Retinal pigment epithelial cell (primary cell): ENCODE measurements at regions not wholly inside any gene's neighbourhood (a gene's known extent, or its start where the extent isn't known, plus 50 kb on each side); places are given as distances from the start of the nearest gene placed in this dataset.
A peak's percentile ranks its signal among the peaks of the same experiment; 100 is the strongest.
"Not testable (repeated sequence)": the region's sequence is repeated elsewhere in the genome, so short reads cannot be mapped to it uniquely, and the experiment has no call there.

Experiments
- DNase-seq: peaks from one replicate; pipeline ENCODE4 v3.0.0-alpha.2; 2010; ENCODE audit warnings: low read depth
- H3K4me3 ChIP-seq: 2 replicates; pipeline ENCODE4 v1.5.1; 2011; ENCODE audit warnings: mild to moderate bottlenecking, low read length, control low read depth, moderate library complexity
- TF ChIP-seq, protein P1 (sequence below): conservative IDR thresholded peaks from 2 replicates; pipeline ENCODE4 v1.5.1; 2011; ENCODE audit warnings: low read depth, low read length, control low read depth, inconsistent platforms

DNA sequence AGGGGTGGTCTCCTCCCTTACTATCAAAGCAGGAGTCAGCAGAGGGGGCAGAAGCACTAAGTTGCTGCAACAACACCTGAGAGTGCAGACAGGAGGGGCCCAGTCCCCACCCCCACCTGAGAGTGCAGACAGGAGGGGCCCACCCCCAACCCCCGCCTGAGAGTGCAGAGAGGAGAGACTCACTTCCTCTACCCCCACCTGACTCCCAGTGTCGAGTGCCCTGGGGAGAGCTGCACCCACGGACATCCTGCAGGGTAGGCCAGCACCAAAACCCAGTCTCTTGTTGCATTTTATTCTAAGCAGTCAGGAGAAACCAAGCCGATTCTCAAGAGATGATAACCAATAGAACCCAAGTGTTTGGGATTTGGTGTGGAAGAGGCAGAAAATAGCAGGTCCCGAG is 78.4 kb downstream of the NAPG start:
- no peak for DNase-seq
- TF ChIP-seq, protein P1, sequence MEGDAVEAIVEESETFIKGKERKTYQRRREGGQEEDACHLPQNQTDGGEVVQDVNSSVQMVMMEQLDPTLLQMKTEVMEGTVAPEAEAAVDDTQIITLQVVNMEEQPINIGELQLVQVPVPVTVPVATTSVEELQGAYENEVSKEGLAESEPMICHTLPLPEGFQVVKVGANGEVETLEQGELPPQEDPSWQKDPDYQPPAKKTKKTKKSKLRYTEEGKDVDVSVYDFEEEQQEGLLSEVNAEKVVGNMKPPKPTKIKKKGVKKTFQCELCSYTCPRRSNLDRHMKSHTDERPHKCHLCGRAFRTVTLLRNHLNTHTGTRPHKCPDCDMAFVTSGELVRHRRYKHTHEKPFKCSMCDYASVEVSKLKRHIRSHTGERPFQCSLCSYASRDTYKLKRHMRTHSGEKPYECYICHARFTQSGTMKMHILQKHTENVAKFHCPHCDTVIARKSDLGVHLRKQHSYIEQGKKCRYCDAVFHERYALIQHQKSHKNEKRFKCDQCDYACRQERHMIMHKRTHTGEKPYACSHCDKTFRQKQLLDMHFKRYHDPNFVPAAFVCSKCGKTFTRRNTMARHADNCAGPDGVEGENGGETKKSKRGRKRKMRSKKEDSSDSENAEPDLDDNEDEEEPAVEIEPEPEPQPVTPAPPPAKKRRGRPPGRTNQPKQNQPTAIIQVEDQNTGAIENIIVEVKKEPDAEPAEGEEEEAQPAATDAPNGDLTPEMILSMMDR = no peak
- no peak overlapping the region for H3K4me3 ChIP-seq

GRCh38 chr18:10606881-10607280 is 81.1 kb downstream of the NAPG start:
- DNase-seq, H3K4me3 ChIP-seq: not testable (repeated sequence)

DNA sequence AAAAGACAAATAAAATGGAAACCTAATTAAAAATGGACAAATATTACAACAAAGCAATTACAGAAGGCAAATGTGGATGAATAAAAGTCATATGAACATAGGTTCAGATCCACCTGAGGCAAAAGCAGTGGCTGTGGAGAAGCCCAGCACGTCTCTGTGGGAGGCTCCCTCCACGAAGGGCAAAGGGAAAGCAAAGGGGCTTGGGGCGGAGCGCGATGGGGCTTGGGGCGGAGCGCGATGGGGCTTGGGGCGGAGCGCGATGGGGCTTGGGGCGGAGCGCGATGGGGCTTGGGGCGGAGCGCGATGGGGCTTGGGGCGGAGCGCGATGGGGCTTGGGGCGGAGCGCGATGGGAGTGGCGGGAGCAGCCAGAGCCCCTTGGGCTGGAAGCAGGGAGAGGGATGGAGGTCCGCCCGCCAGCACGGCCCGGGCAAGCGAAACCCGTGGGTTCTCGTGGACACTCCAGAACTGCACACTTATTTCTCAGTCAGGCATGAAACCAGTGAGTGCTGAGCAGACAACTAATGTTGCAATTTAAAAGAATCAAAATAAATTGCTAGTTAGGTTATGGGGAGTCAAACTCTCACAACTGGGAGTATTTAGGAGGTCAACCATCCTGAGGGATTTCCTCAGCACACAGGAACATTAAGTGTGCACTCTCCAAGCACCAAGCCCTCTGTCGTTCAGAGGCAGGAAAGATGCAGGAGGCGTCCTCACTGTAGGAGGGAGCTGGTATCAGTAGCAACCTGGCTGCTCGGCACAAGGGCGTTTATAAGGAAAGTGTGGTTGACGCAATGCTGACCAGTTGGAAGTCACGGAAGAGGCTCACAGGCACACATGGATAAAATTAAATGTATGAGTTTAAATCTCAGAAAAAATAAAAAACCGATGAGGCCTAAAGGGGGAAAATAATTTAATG is 81.8 kb downstream of the NAPG start:
- DNase-seq, H3K4me3 ChIP-seq: not testable (repeated sequence)

DNA sequence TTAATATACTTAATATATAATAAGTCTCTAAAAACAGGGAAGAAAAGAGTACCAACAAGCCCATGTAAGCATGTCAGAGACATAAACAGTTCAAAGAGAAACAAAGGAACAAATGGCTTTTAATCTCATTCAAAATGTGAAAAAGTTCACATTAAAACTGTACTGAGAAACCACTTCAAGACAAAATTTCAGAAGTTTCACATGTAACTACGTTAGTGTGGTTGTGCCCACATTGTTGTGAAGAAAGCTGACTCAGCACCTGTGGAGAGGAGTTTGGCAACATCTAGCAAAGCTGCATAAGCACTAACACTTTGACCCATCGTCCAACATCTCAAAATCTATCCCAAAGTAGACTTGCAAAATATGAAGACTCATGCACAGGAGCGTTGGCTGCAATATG is 82.6 kb downstream of the NAPG start:
- DNase-seq, H3K4me3 ChIP-seq: not testable (repeated sequence)

- not testable (repeated sequence) for H3K4me3 ChIP-seq, DNase-seq
Observed at GRCh38 chr18:10609046-10609445, 83.2 kb downstream of the NAPG start.

DNA sequence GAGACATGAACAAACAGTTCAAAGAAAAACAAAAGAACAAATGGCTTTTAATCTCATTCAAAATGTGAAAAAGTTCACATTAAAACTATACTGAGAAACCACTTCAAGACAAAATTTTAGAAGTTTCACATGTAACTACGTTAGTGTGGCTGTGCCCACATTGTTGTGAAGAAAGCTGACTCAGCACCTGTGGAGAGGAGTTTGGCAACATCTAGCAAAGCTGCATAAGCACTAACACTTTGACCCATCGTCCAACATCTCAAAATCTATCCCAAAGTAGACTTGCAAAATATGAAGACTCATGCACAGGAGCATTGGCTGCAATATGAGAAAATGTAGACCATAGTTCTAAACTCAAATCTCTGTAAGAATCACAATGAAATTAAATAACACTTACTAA is 87.4 kb downstream of the NAPG start:
- H3K4me3 ChIP-seq, DNase-seq: not testable (repeated sequence)

GRCh38 chr18:10616714-10617113 is 90.9 kb downstream of the NAPG start:
- H3K4me3 ChIP-seq = not testable (repeated sequence)
- peak; percentile 2 for DNase-seq

DNA sequence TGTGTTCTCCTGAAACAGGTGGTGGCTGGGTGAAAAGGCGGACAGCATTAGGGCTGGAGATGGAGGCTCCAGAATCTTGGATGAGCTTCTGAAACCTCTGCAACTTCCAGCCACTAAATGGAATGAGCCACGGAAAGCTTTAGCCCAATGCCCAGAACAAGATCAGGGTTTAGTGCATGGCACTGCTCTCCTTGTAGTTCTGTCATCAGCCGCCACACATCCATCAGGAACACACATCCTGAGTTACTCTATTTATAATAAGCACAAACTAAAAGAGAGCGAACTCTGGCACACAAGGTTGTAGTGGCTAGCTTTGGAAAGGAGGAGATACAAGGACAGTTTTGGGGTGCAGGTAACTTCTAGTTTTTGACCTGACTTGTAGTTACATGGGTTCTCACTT is 93.0 kb downstream of the NAPG start:
- DNase-seq, H3K4me3 ChIP-seq: not testable (repeated sequence)

GRCh38 chr18:10619280-10619679 is 93.5 kb downstream of the NAPG start:
- H3K4me3 ChIP-seq, DNase-seq: not testable (repeated sequence)

- not testable (repeated sequence) for H3K4me3 ChIP-seq, DNase-seq
Observed at GRCh38 chr18:10619833-10620232, 94.0 kb downstream of the NAPG start.
